Colonic mucosa (tissue), 4 donors: ENCODE measurements at regions not wholly inside any gene's neighbourhood (a gene's known extent, or its start where the extent isn't known, plus 50 kb on each side); places are given as distances from the start of the nearest gene placed in this dataset.

ENCODE experiments used
- DNase-seq: peaks from one replicate; pipeline ENCODE4 v3.0.0-alpha.2; 2020
- H3K27ac ChIP-seq: fragments of 200-600 bp; one replicate; pipeline ENCODE4 v1.8.0; 2021
- H3K27me3 ChIP-seq: fragments of 200-600 bp; one replicate; pipeline ENCODE4 v1.8.0; 2021
- H3K36me3 ChIP-seq: fragments of 200-600 bp; one replicate; pipeline ENCODE4 v1.8.0; 2021
- H3K4me1 ChIP-seq: fragments of 200-600 bp; one replicate; pipeline ENCODE4 v1.8.0; 2021; ENCODE audit warnings: mild to moderate bottlenecking
- H3K4me3 ChIP-seq: fragments of 200-600 bp; one replicate; pipeline ENCODE4 v1.8.0; 2021
- H3K9ac ChIP-seq, 2 donors: one replicate each; pipeline ENCODE4 v1.7.0; 2013; ENCODE audit warnings: control low read depth in 2 of 2, low read depth in 2 of 2, low read length in 2 of 2
- H3K9me3 ChIP-seq: fragments of 200-600 bp; one replicate; pipeline ENCODE4 v1.8.0; 2021
- intact Hi-C: fragments of 100-400 bp; cut with DNase I; formaldehyde crosslinking; loops from one replicate; pipeline ENCODE4 v1.14.1; 2022
- TF ChIP-seq, protein P1 (sequence below): fragments of 200-600 bp; IDR thresholded peaks from one replicate; pipeline ENCODE4 v1.8.0; 2022; ENCODE audit warnings: antibody characterized with exemption, mild to moderate bottlenecking
- donor health status: healthy.
- donor health status: DM: no; HTN: no; CAD: no.
- donor health status: DM: no; HTN: no; CAD: no.

DNA sequence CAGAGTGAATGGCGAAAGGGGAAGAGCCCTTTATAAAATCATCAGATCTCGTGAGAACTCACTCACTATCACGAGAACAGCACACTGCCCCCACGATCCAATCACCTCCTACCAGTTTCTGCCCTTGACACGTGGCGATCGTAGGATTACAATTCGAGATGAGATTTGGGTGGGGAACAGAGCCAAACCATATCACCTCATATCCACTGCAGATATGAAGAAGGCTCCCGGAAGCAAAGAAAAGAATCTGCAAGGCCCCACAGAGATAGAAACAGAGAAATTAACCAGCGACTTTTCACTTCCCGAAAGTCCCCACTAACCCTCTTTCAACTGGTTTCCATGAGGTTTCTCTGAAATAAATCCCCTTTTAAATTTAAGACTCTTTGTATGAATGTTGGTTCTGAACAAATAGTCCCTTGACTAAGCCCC lies 86.2 kb upstream of the IRF2BP2 start:
- Histone ChIP-seq H3K36me3 (no peaks in the 10 kb centered on the region), H3K27ac (no peak overlapping the region), H3K4me1 (peaks cover 4% of the 10 kb centered on the region), H3K27me3 (no peaks in the 10 kb centered on the region), H3K9me3 (no peaks in the 10 kb centered on the region), H3K4me3 (no peak overlapping the region), H3K9ac (no peak overlapping the region)
- TF ChIP-seq, protein P1, sequence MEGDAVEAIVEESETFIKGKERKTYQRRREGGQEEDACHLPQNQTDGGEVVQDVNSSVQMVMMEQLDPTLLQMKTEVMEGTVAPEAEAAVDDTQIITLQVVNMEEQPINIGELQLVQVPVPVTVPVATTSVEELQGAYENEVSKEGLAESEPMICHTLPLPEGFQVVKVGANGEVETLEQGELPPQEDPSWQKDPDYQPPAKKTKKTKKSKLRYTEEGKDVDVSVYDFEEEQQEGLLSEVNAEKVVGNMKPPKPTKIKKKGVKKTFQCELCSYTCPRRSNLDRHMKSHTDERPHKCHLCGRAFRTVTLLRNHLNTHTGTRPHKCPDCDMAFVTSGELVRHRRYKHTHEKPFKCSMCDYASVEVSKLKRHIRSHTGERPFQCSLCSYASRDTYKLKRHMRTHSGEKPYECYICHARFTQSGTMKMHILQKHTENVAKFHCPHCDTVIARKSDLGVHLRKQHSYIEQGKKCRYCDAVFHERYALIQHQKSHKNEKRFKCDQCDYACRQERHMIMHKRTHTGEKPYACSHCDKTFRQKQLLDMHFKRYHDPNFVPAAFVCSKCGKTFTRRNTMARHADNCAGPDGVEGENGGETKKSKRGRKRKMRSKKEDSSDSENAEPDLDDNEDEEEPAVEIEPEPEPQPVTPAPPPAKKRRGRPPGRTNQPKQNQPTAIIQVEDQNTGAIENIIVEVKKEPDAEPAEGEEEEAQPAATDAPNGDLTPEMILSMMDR = no peak
- DNase-seq = no peak
- intact Hi-C loops = no loop called here

- intact Hi-C loops = no loop called here
- Histone ChIP-seq H3K4me3 (no peak overlapping the region), H3K9ac (no peak overlapping the region), H3K27ac (no peak overlapping the region), H3K9me3 (no peaks in the 10 kb centered on the region), H3K4me1 (no peaks in the 10 kb centered on the region), H3K36me3 (no peaks in the 10 kb centered on the region), H3K27me3 (no peaks in the 10 kb centered on the region)
- TF ChIP-seq, protein P1 = no peak
- no peak for DNase-seq
Measured at GRCh38 chr1:234694661-234695060, 84.7 kb upstream of the IRF2BP2 start.

DNA sequence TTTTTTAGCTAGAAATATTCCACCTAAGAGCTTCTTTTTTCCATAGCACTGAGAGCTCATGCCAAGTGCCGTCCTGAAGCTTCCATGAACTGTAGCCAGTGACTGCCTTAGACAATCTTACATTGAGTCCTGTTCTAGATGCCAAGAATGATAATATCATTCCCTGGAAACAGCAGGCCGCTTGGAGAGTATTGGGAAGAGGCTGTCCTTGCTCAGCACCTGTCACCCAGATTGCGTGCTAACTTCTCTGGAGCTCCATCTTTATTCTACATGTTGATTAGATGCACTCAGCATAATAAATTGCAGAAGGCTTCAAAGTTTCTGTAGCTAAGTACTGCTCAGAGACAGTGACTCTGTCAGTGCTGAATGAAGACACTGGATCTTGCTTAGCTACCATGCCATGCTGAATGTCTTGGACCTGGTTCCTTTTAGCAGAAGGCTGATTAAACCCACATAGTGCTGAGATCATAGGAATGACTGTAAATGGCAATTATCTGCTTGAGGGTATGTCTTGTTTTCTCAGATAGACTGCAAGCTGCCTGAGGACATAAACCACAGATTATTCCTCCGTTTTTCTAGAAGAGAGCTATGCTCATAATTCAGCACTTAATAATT lies 83.1 kb upstream of the IRF2BP2 start:
- no peaks in the 10 kb centered on the region for H3K4me1 ChIP-seq
- H3K27me3 ChIP-seq = no peaks in the 10 kb centered on the region
- no peak for DNase-seq
- H3K36me3 ChIP-seq = no peaks in the 10 kb centered on the region
- no peak overlapping the region for H3K4me3 ChIP-seq
- intact Hi-C loops = no loop called here
- no peaks in the 10 kb centered on the region for H3K9me3 ChIP-seq
- H3K9ac ChIP-seq = no peak overlapping the region
- H3K27ac ChIP-seq = no peak overlapping the region
- TF ChIP-seq, protein P1 = no peak

- H3K9ac ChIP-seq = no peak overlapping the region
- DNase-seq = no peak
Measured at GRCh38 chr1:234691567-234691966, 81.6 kb upstream of the IRF2BP2 start.

GRCh38 chr1:234690872-234691271 lies 80.9 kb upstream of the IRF2BP2 start:
- TF ChIP-seq, protein P1 = no peak
- H3K36me3 ChIP-seq = no peaks in the 10 kb centered on the region

More at GRCh38 chr1:234691567-234691966, 81.6 kb upstream of the IRF2BP2 start:
- Histone ChIP-seq H3K36me3 (no peaks in the 10 kb centered on the region), H3K4me3 (no peak overlapping the region), H3K9me3 (no peaks in the 10 kb centered on the region), H3K27ac (no peak overlapping the region), H3K4me1 (no peaks in the 10 kb centered on the region), H3K27me3 (no peaks in the 10 kb centered on the region)
- TF ChIP-seq, protein P1 = no peak
- intact Hi-C loops = no loop called here

More at GRCh38 chr1:234690872-234691271, 80.9 kb upstream of the IRF2BP2 start:
- Histone ChIP-seq H3K4me3 (no peak overlapping the region), H3K27me3 (no peaks in the 10 kb centered on the region), H3K4me1 (no peaks in the 10 kb centered on the region), H3K9ac (no peak overlapping the region), H3K9me3 (no peaks in the 10 kb centered on the region), H3K27ac (no peak overlapping the region)
- DNase-seq = no peak
- intact Hi-C loops = no loop called here
